C4-2B (cell line): ENCODE measurements at regions not wholly inside any gene's neighbourhood (a gene's known extent, or its start where the extent isn't known, plus 50 kb on each side); places are given as distances from the start of the nearest gene placed in this dataset.

Experiments used
- H3K27ac ChIP-seq: fragments of 450-650 bp; 2 replicates; pipeline ENCODE4 v1.5.1; 2017
- ZFX ChIP-seq: fragments of 450-650 bp; IDR thresholded peaks from 2 replicates; pipeline ENCODE4 v1.6.1; 2017
- TF ChIP-seq, protein P1 (sequence below): fragments of 450-650 bp; conservative IDR thresholded peaks from 2 replicates; pipeline ENCODE4 v1.5.1; 2017; ENCODE audit warnings: mild to moderate bottlenecking

DNA sequence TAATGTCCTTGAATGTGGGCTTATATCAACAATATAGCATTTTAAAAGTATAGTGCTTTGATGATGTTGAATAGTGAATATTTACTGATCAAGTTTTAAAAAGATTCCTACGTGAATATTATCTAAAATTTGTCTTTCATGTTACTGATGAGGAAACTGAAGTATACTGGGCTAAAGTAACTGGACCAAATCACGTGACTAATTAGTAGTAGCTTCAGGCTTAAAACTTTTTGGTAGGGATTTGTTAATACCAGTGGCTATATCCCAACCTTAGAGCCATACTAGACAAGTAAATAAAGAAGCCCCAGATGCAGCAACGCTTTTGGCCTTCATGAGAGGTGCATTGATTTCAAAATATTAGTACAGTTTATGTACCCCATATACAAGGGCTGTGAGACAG lies 152.1 kb upstream of the EDIL3 start:
- no peak overlapping the region for H3K27ac ChIP-seq
- TF ChIP-seq, protein P1, sequence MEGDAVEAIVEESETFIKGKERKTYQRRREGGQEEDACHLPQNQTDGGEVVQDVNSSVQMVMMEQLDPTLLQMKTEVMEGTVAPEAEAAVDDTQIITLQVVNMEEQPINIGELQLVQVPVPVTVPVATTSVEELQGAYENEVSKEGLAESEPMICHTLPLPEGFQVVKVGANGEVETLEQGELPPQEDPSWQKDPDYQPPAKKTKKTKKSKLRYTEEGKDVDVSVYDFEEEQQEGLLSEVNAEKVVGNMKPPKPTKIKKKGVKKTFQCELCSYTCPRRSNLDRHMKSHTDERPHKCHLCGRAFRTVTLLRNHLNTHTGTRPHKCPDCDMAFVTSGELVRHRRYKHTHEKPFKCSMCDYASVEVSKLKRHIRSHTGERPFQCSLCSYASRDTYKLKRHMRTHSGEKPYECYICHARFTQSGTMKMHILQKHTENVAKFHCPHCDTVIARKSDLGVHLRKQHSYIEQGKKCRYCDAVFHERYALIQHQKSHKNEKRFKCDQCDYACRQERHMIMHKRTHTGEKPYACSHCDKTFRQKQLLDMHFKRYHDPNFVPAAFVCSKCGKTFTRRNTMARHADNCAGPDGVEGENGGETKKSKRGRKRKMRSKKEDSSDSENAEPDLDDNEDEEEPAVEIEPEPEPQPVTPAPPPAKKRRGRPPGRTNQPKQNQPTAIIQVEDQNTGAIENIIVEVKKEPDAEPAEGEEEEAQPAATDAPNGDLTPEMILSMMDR, result no peak
- TF ChIP-seq ZFX, result no peak

- no peak overlapping the region for H3K27ac ChIP-seq
- TF ChIP-seq ZFX, result no peak
- TF ChIP-seq, protein P1, result no peak
These were observed 150.6 kb upstream of the EDIL3 start for GRCh38 chr5:84535281-84535680.

DNA sequence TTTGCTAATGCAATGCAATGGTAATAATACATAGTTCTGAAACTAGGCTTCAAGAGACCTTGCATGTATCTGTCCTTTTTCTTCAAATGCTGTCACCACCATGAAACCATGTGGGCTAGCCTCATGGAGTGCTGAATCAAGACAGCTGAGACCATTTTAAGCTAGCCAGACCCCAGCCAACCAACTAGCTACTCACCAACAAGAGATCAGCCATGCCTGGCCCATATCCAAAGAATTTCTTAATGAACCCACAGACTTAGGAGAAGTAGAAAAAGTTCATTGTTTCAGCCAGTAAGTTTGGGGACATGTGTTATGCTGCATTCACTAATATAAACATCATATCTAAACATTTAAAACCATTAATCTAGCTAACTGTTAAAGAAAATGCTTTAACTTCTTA lies 139.8 kb upstream of the EDIL3 start:
- H3K27ac ChIP-seq, result no peak overlapping the region
- TF ChIP-seq, protein P1, result no peak
- TF ChIP-seq ZFX, result no peak

GRCh38 chr5:84518862-84519261 lies 134.2 kb upstream of the EDIL3 start:
- H3K27ac ChIP-seq, result no peak overlapping the region
- no peak for TF ChIP-seq ZFX
- TF ChIP-seq, protein P1, result no peak

GRCh38 chr5:84518370-84518769 lies 133.7 kb upstream of the EDIL3 start:
- H3K27ac ChIP-seq, result no peak overlapping the region
- no peak for TF ChIP-seq ZFX
- TF ChIP-seq, protein P1, result no peak

DNA sequence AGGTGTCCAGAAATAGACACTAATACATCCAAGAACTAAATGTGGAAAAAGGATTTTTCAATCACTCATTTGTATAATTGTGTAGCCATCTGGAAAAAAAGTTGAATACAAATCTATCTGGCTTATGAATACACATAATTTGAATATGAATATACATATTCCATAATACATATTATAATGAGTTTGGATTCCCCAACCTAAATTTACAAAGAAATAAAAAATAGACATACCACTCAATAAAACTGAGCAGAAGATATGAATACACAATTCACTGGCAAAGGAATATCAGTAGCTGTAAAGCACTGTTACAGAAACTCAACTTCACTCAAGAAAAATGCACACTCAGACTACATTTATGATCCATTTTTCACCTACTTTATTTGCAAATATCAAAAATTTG lies 121.9 kb upstream of the EDIL3 start:
- TF ChIP-seq ZFX, result no peak
- TF ChIP-seq, protein P1, result no peak
- H3K27ac ChIP-seq, result no peak overlapping the region

DNA sequence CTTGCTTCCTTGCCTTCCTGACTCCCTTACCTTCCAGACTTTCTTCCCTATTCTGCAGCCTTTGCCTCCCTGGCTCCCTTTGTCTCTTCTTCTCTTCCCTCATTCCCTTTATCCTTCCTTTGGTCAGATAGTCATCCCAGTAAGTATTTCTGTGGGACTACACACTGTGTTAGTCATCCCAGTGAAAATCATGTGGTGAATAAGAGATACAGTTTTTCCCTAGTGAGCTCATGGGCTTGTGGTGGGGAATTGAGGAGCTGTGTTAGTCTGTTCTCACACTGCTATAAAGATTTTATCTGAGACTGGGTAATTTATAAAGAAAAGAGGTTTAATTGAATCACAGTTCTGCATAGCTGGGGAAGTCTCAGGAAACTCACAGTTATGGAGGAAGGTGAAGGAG lies 109.8 kb upstream of the EDIL3 start:
- H3K27ac ChIP-seq, result no peak overlapping the region
- TF ChIP-seq, protein P1, result no peak
- no peak for TF ChIP-seq ZFX
